Liver (tissue), 3 donors: ENCODE measurements at regions not wholly inside any gene's neighbourhood (a gene's known extent, or its start where the extent isn't known, plus 50 kb on each side); places are given as distances from the start of the nearest gene placed in this dataset.

ENCODE experiments used
- CTCF ChIP-seq: fragments of 150-350 bp; IDR thresholded peaks from 2 replicates; pipeline ENCODE4 v1.5.1; 2017; ENCODE audit warnings: improper control_type of control experiment, low read depth, low read length; ENCODE audit not compliant: missing input control
- EGR1 ChIP-seq, 2 donors: IDR thresholded peaks; 2 replicates each; pipeline ENCODE4 v1.6.1; 2016 to 2018; ENCODE audit warnings: antibody characterized with exemption in 2 of 2, low read depth in 2 of 2
- GABPA ChIP-seq, 2 donors: IDR thresholded peaks in 1 of 2; conservative IDR thresholded peaks in 1 of 2; 2 replicates each; pipeline ENCODE4 v1.6.1; 2016; ENCODE audit warnings: antibody characterized with exemption in 2 of 2, mild to moderate bottlenecking in 1 of 2, moderate library complexity in 1 of 2
- SP1 ChIP-seq: IDR thresholded peaks from 2 replicates; pipeline ENCODE4 v1.6.1; 2018; ENCODE audit warnings: antibody characterized with exemption, mild to moderate bottlenecking
- TAF1 ChIP-seq: conservative IDR thresholded peaks from 2 replicates; pipeline ENCODE4 v1.6.1; 2016; ENCODE audit warnings: antibody characterized with exemption, mild to moderate bottlenecking
- YY1 ChIP-seq: IDR thresholded peaks from 2 replicates; pipeline ENCODE4 v1.6.1; 2016; ENCODE audit warnings: antibody characterized with exemption, mild to moderate bottlenecking
- donor health status: healthy.
- donor health status: healthy.

- no peak for TF ChIP-seq CTCF
- TF ChIP-seq EGR1 (IDR thresholded peaks at IDR 0.05; ENCODE audit: low read depth in 2 of 2), result no peak
- no peak for TF ChIP-seq GABPA (IDR thresholded peaks at IDR 0.05 in 1 of 2, conservative IDR thresholded peaks at IDR 0.05 in 1 of 2)
- TF ChIP-seq TAF1, result no peak
- TF ChIP-seq YY1, result no peak
- no peak for TF ChIP-seq SP1
Measured at GRCh38 chrX:14232688-14233087, 203.0 kb upstream of the GEMIN8 start.
